OCI-LY7 (cell line): ENCODE measurements at regions not wholly inside any gene's neighbourhood (a gene's known extent, or its start where the extent isn't known, plus 50 kb on each side); places are given as distances from the start of the nearest gene placed in this dataset.

ENCODE experiments used
- BruUV-seq: library from RNA; stranded (reverse); fragments of 400-500 nt; replicated peaks from 2 replicates; lab custom pipeline; 2021; lab: Mats Ljungman, UMichigan
- CTCF ChIA-PET: fragments of 300-600 bp; sonication (Branson Sonifier 250); formaldehyde crosslinking; loops from one replicate; lab custom pipeline; 2022; ENCODE audit warnings: antibody characterized with exemption; ENCODE audit not compliant: unreplicated experiment; lab: Charles Lee
- POLR2A ChIA-PET: fragments of 300-600 bp; sonication (Branson Sonifier 250); formaldehyde crosslinking; loops from one replicate; lab custom pipeline; 2022; ENCODE audit warnings: antibody characterized with exemption; lab: Charles Lee
- DNase-seq: peaks from one replicate; pipeline ENCODE4 v3.0.0-alpha.2; 2015; ENCODE audit warnings: low spot score
- H2AFZ ChIP-seq: fragments of 200-600 bp; sonication (generic), shearing (Covaris generic); 2 replicates; pipeline ENCODE4 v1.6.1; 2014; ENCODE audit warnings: mild to moderate bottlenecking, antibody characterized with exemption, low read length, moderate library complexity
- H3K27ac ChIP-seq: fragments of 200-600 bp; sonication (generic); 2 replicates; pipeline ENCODE4 v1.5.1; 2014; ENCODE audit warnings: mixed run types, low read depth, mild to moderate bottlenecking, moderate library complexity, low read length, inconsistent platforms; ENCODE audit not compliant: poor library complexity, severe bottlenecking
- H3K36me3 ChIP-seq: fragments of 200-600 bp; sonication (generic); 2 replicates; pipeline ENCODE4 v1.6.1; 2014; ENCODE audit warnings: mild to moderate bottlenecking, antibody characterized with exemption, low read length, moderate library complexity, mixed read lengths; ENCODE audit not compliant: insufficient read depth
- H3K4me1 ChIP-seq: fragments of 200-600 bp; sonication (generic); 2 replicates; pipeline ENCODE4 v1.5.1; 2014; ENCODE audit warnings: mild to moderate bottlenecking, low read length; ENCODE audit not compliant: insufficient read depth, poor library complexity, severe bottlenecking
- H3K4me2 ChIP-seq: fragments of 200-600 bp; sonication (generic); 2 replicates; pipeline ENCODE4 v1.6.1; 2014; ENCODE audit warnings: mild to moderate bottlenecking, low read length
- H3K4me3 ChIP-seq: fragments of 200-600 bp; sonication (generic); 2 replicates; pipeline ENCODE4 v1.5.1; 2014; ENCODE audit warnings: mild to moderate bottlenecking, low read depth, low read length; ENCODE audit not compliant: poor library complexity, severe bottlenecking
- H3K79me2 ChIP-seq: fragments of 200-600 bp; sonication (generic); 2 replicates; pipeline ENCODE4 v1.6.1; 2016; ENCODE audit warnings: low read depth, mild to moderate bottlenecking, low read length, moderate library complexity, mixed read lengths; ENCODE audit not compliant: insufficient read depth
- H3K9me2 ChIP-seq: fragments of 200-600 bp; sonication (generic); 2 replicates; pipeline ENCODE4 v1.6.1; 2016; ENCODE audit warnings: mild to moderate bottlenecking, low read length, mixed read lengths; ENCODE audit not compliant: insufficient read depth
- H3K9me3 ChIP-seq: fragments of 200-600 bp; sonication (generic); 2 replicates; pipeline ENCODE4 v1.6.1; 2014; ENCODE audit warnings: mild to moderate bottlenecking, mixed run types, low read length, mixed read lengths
- H4K20me1 ChIP-seq: fragments of 200-600 bp; sonication (generic); 2 replicates; pipeline ENCODE4 v1.6.1; 2014; ENCODE audit warnings: mild to moderate bottlenecking, antibody characterized with exemption, low read length, moderate library complexity, mixed read lengths; ENCODE audit not compliant: insufficient read depth
- CTCF ChIP-seq: fragments of 200-600 bp; sonication (generic); conservative IDR thresholded peaks from 2 replicates; pipeline ENCODE4 v1.5.1; 2014; ENCODE audit warnings: mild to moderate bottlenecking, antibody characterized with exemption, low read length, moderate library complexity, mixed read lengths
- EZH2phosphoT487 ChIP-seq: fragments of 200-600 bp; sonication (generic); IDR thresholded peaks from 2 replicates; pipeline ENCODE4 v1.6.1; 2018; ENCODE audit warnings: low read depth, borderline replicate concordance, mild to moderate bottlenecking, mixed run types, antibody characterized with exemption, low read length, moderate library complexity, mixed read lengths
- intact Hi-C: fragments of 100-400 bp; cut with micrococcal nuclease; formaldehyde crosslinking; loops from one replicate; pipeline ENCODE4 v1.10.0; 2022; ENCODE audit not compliant: unreplicated experiment

DNA sequence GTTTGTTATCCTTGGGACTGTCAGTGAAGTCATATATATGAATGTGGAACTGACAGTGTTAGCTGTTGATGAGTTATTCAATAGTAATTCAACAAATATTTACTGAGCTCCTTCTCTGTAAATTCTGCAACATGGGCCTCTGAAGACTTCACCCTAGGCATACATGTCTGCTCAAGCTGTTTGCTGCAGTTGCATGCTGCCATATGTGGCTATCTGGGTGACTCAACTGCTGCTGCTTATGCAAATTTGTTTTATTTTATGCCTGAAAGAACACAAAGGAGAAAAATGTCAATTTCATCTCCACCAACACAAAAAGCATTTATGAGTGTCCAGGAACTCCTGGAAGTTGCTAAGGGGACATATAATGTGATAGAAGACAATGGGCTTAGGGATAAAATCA is 417.6 kb downstream of the AASDHPPT start:
- intact Hi-C loops: no loop called here
- Histone ChIP-seq H3K27ac (no peak overlapping the region), H3K9me3 (no peaks in the 10 kb centered on the region), H3K79me2 (no peaks in the 10 kb centered on the region), H4K20me1 (no peaks in the 10 kb centered on the region), H3K4me3 (no peak overlapping the region), H3K9me2 (no peaks in the 10 kb centered on the region), H3K4me1 (no peaks in the 10 kb centered on the region), H3K4me2 (no peak overlapping the region), H3K36me3 (no peaks in the 10 kb centered on the region), H2AFZ (no peak overlapping the region)
- CTCF ChIA-PET: interaction anchor here (0.6 kb wide), 1 partner anchor 12 kb away, joined by 3 read pairs; no protein-coding TSS in a partner anchor
- TF ChIP-seq CTCF: no peak
- no peak for TF ChIP-seq EZH2phosphoT487
- no peak for DNase-seq
- BruUV-seq: no TSS peak
- POLR2A ChIA-PET: interaction anchor here (1.0 kb wide), 1 partner anchor 11 kb away, joined by 5 read pairs; no protein-coding TSS in a partner anchor

DNA sequence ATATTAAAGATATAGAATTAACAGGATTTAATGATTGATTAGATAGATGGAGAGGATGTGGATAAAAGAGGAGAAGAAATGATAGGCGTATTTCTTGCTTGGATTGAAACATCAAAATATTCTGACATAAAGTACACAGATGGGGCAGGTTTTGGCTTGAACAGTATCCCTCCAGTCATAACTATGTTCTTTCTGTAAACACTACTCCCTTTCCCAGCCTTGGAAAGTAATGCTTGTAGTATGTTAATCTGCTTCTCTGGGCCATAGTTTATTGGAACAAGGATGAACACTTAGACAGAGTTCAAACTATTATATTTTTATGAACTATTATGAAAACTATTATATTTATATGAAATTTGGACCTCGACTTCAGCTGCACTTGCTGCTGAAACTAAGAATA is 419.2 kb downstream of the AASDHPPT start:
- Histone ChIP-seq H3K4me2 (no peak overlapping the region), H3K27ac (no peak overlapping the region), H3K9me2 (no peaks in the 10 kb centered on the region), H3K4me3 (no peak overlapping the region), H3K36me3 (no peaks in the 10 kb centered on the region), H4K20me1 (no peaks in the 10 kb centered on the region), H3K9me3 (no peaks in the 10 kb centered on the region), H3K79me2 (no peaks in the 10 kb centered on the region), H2AFZ (no peak overlapping the region), H3K4me1 (no peaks in the 10 kb centered on the region)
- intact Hi-C loops: no loop called here
- POLR2A ChIA-PET: interaction anchor here (0.5 to 1.2 kb wide), 4 partner anchors 12 to 1119 kb away, joined by 3 to 6 read pairs (median 3); no protein-coding TSS in a partner anchor
- TF ChIP-seq EZH2phosphoT487 (no peak), CTCF (no peak)
- CTCF ChIA-PET: no interaction called here
- no TSS peak for BruUV-seq
- DNase-seq: no peak

DNA sequence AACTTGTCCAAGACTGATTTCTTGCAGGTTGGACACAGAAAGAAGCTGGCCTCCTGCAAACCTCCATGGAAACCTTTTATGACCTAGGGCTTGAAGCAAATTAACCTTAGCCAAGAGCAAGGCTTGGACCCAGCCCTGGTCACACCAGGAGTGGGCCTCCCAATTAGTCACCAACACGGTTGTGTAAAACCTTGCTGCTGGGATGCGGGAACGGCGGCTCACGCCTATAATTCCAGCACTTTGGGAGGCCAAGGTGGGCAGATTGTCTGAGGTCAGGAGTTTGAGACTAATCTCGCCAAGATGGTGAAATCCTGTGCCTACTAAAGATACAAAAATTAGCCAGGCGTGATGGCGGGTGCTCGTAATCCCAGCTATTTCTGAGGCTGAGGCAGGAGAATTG is 419.9 kb downstream of the AASDHPPT start:
- Histone ChIP-seq H3K4me1 (no peaks in the 10 kb centered on the region), H3K79me2 (no peaks in the 10 kb centered on the region), H3K4me2 (no peak overlapping the region), H3K4me3 (no peak overlapping the region), H3K9me2 (no peaks in the 10 kb centered on the region), H2AFZ (no peak overlapping the region), H3K27ac (no peak overlapping the region), H3K9me3 (no peaks in the 10 kb centered on the region), H3K36me3 (no peaks in the 10 kb centered on the region), H4K20me1 (no peaks in the 10 kb centered on the region)
- intact Hi-C loops: no loop called here
- ChIA-PET POLR2A (interaction anchor here (1.0 to 1.2 kb wide), 2 partner anchors 13 to 15 kb away, joined by 3 read pairs; no protein-coding TSS in a partner anchor), CTCF (no interaction called here)
- no peak for DNase-seq
- TF ChIP-seq CTCF (no peak), EZH2phosphoT487 (no peak)
- no TSS peak for BruUV-seq
